SK-N-MC (cell line): ENCODE measurements at regions not wholly inside any gene's neighbourhood (a gene's known extent, or its start where the extent isn't known, plus 50 kb on each side); places are given as distances from the start of the nearest gene placed in this dataset.

Experiments used
- EZH2 ChIP-seq: fragments of 200-600 bp; sonication (generic); IDR thresholded peaks from one replicate; pipeline ENCODE4 v1.6.1; 2017; ENCODE audit warnings: antibody characterized with exemption
- FOXP2 ChIP-seq: optimal IDR thresholded peaks from 2 replicates; pipeline ENCODE3; 2011; ENCODE audit warnings: mild to moderate bottlenecking, moderate library complexity; ENCODE audit not compliant: insufficient read depth; ENCODE audit errors: extremely low read length, control extremely low read depth
- POLR2AphosphoS5 ChIP-seq: IDR thresholded peaks from 2 replicates; pipeline ENCODE4 v1.6.1; 2012; ENCODE audit warnings: mild to moderate bottlenecking, low read depth, low read length, borderline replicate concordance

DNA sequence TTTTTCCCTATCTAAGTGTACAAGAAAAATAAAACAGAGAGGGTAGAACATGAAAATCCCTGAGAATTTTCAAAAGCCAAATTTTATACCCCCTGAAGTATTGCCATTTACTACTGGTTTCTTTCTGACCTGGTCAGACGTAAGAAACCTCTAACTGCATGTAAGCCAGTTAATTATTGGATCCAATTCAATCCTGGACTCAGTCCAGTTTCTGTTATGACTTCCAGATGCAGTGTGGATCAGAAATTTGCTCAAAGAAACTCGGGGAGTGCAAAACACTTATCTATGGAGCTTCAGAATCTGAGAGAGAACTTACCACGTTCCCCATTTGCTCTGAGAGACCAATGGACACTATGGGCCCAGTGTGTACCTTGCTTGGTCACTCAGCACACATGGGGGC lies 383.5 kb downstream of the KLHL4 start:
- TF ChIP-seq EZH2 (no peak), POLR2AphosphoS5 (no peak), FOXP2 (no peak)
